HFF-Myc (cell line): ENCODE measurements at regions not wholly inside any gene's neighbourhood (a gene's known extent, or its start where the extent isn't known, plus 50 kb on each side); places are given as distances from the start of the nearest gene placed in this dataset.

Experiments used
- DNase-seq: peaks from one replicate; pipeline ENCODE4 v3.0.0-alpha.2; 2011; ENCODE audit warnings: low read depth; ENCODE audit errors: extremely low read depth
- H3K4me3 ChIP-seq: replicated peaks from 2 replicates; pipeline ENCODE4 v1.5.1; 2011; ENCODE audit warnings: low read depth, mild to moderate bottlenecking, control low read depth, low read length
- CTCF ChIP-seq: IDR thresholded peaks from 2 replicates; pipeline ENCODE4 v1.5.1; 2012; ENCODE audit warnings: mild to moderate bottlenecking, low read depth, low read length, control low read depth; ENCODE audit errors: missing control alignments

DNA sequence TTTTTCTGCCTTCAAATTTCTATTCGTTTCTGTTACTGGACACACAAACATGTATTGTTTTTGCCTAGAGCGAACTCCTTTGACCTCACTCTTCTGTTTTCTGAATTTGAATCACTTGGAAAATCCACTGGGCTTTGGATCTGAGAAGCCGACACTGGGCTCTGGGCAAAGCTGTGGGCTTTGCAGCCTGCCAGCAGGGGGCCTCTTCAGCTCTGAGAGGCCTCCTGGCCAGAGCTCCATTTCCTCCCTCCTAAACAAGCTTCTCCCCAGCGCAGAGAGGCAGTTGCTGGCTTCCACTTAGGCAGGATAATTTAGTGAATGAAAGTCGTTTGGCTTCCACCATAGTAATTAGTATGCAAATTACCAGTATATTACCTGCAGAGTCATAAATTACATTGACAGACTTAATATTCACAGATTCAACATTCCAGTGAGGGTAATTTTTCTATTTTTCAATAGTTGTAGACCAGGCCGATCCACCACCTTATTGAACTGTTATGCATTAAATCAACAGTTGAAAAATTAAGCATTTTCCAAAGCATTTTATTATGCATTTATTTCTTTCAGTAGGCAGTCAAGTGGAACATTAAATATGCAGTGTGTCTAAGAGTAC, 104.0 kb upstream of the ZNF366 start:
- peak; percentile 99 for TF ChIP-seq CTCF
- H3K4me3 ChIP-seq: no peak overlapping the region
- DNase-seq: peak; percentile 42

GRCh38 chr5:72608926-72609325, 101.7 kb upstream of the ZNF366 start:
- no peak for TF ChIP-seq CTCF
- no peak overlapping the region for H3K4me3 ChIP-seq
- no peak for DNase-seq

DNA sequence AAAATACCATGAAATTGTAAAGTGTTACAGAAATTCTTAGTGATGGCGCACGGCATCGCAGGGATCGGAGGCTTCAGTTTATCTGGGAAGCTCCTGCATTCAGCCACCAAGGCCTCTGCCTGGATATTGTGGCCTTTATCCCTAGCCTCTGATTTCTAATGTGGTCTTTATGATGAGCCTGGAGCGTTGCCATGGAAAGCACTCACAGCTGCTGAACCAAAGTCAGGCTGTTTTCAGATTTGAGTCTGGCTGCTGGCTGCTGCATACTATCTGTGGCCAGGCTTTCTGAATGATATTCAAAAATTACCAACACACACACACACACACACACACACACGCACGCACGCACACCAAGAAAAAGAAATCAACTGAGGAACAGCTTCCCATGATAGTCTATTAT, 101.1 kb upstream of the ZNF366 start:
- H3K4me3 ChIP-seq: no peak overlapping the region
- DNase-seq: peak; percentile 31
- TF ChIP-seq CTCF: no peak

DNA sequence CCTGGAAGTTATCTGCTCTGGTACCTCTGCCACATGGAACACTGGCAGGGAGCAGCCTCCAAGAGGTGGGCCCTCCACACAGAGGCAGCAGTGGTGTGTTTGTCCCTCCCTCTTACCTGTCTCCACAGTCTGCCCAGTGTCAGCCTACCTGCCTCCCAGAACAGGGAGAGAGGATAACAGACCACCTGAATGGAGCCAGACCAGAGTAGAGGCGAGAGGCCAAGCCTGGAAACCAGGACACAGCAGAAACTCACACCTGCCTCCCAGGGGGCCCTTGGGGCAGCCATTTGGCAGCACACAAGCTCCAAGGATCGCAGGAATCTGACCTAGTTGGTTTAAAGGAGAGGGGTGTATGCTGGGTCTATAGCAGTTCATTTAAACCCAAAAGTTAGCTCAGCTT, 100.2 kb upstream of the ZNF366 start:
- no peak overlapping the region for H3K4me3 ChIP-seq
- TF ChIP-seq CTCF: no peak
- DNase-seq: no peak

GRCh38 chr5:72606525-72606924, 99.3 kb upstream of the ZNF366 start:
- no peak for TF ChIP-seq CTCF
- H3K4me3 ChIP-seq: no peak overlapping the region
- DNase-seq: no peak

DNA sequence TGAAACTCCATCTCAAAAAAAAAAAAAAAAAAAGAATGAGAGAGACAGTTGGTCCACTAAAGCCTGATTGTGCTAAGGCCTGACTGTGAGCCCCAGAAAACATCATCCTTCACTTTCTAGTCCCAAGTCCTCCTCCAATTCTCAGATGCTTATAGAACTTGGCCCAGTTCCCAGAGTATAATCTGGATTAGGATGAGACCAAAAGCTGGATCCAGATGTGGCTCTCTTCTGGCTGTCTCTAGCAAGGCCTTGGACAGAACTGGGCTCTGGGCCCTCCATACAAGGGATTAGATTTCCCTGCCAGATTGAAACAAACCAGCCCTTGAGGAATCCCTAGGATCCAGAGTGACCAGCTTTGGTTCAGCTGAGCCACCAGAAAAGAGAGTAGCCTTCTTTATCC, 98.4 kb upstream of the ZNF366 start:
- DNase-seq: no peak
- no peak overlapping the region for H3K4me3 ChIP-seq
- no peak for TF ChIP-seq CTCF

GRCh38 chr5:72604798-72605154, 97.6 kb upstream of the ZNF366 start:
- no peak for TF ChIP-seq CTCF
- DNase-seq: no peak
- no peak overlapping the region for H3K4me3 ChIP-seq
